ENCODE measurements at regions not wholly inside any gene's neighbourhood (a gene's known extent, or its start where the extent isn't known, plus 50 kb on each side); places are given as distances from the start of the nearest gene placed in this dataset.
"Not testable (repeated sequence)": the region's sequence is repeated elsewhere in the genome, so short reads cannot be mapped to it uniquely, and the experiment has no call there.

DNA sequence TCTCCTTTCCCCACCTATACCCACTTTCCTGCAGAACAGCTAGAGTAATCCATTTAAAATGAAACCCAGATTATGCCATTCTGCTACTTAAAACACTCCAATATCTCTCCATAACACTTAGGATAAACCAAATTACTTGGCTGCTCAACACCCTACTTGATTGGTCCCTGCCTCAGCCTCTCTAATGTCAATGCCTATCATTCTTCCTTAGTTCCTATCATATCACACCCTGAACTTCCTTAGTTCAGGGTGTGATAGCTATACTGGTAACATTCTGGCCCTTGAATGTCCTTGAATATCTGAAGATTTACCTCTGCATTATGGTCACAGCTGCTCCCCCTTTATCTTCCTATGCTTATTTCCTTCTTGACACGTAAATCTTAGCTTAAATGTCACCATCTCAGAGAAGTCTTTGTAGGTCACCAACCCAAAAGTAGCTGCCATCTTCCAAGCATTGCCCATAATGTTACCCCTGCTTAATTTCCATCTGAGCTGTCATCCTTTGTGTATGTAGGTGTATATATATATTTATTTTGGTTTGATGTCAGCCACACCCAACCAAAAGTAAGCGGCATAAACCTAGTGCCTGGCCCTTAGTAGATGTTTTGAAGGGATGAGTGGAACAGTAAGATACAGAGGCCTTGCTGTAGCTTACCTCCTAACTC lies 379.8 kb downstream of the PTPRC start:
- H3K4me3 ChIP-seq: no peak overlapping the region
- no peaks in the 10 kb centered on the region for H3K9me3 ChIP-seq
- H3K27me3 ChIP-seq: no peaks in the 10 kb centered on the region
- WGBS: 94% methylated on average over 2 of the region's 2 CpGs
- H3K27ac ChIP-seq (replicated peaks in 1 of 4): no peak overlapping the region
- no peak for DNase-seq (ENCODE audit: extremely low spot score)
- H3K4me1 ChIP-seq: no peaks in the 10 kb centered on the region
- intact Hi-C loops (cut with DNase I): no loop called here
- TF ChIP-seq, protein P1, sequence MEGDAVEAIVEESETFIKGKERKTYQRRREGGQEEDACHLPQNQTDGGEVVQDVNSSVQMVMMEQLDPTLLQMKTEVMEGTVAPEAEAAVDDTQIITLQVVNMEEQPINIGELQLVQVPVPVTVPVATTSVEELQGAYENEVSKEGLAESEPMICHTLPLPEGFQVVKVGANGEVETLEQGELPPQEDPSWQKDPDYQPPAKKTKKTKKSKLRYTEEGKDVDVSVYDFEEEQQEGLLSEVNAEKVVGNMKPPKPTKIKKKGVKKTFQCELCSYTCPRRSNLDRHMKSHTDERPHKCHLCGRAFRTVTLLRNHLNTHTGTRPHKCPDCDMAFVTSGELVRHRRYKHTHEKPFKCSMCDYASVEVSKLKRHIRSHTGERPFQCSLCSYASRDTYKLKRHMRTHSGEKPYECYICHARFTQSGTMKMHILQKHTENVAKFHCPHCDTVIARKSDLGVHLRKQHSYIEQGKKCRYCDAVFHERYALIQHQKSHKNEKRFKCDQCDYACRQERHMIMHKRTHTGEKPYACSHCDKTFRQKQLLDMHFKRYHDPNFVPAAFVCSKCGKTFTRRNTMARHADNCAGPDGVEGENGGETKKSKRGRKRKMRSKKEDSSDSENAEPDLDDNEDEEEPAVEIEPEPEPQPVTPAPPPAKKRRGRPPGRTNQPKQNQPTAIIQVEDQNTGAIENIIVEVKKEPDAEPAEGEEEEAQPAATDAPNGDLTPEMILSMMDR (IDR thresholded peaks at IDR 0.05): no peak
- no peak for TF ChIP-seq POLR2A (IDR thresholded peaks at IDR 0.05; ENCODE audit: low read depth)
- no peak for TF ChIP-seq POLR2AphosphoS5 (IDR thresholded peaks at IDR 0.05)
- no peak for TF ChIP-seq EP300 (IDR thresholded peaks at IDR 0.05)
- H3K36me3 ChIP-seq: no peaks in the 10 kb centered on the region

DNA sequence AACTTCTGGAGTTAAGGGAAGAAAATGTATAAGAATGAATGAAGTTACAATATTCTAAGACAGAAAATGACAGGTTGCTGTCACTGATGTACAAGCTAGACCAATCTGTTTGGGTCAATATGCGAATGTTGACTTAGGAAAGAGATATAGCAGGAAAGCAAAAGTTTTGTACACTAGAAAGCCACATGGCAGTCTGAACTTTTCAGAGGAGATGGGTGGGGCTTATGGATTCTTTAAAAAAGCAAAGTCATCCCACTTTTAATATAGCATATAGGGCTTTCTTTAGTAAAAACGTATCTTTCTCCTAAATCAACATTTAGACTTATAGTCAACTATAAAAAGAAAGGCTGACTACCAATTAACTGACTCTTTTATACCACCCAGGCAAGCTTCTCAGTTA lies 381.2 kb downstream of the PTPRC start:
- no peak for DNase-seq (ENCODE audit: extremely low spot score)
- WGBS: 79% methylated on average over 2 of the region's 2 CpGs
- H3K36me3 ChIP-seq: no peaks in the 10 kb centered on the region
- TF ChIP-seq, protein P1 (IDR thresholded peaks at IDR 0.05): no peak
- no peak for TF ChIP-seq POLR2AphosphoS5 (IDR thresholded peaks at IDR 0.05)
- no peak for TF ChIP-seq POLR2A (IDR thresholded peaks at IDR 0.05; ENCODE audit: low read depth)
- TF ChIP-seq EP300 (IDR thresholded peaks at IDR 0.05): no peak
- no peaks in the 10 kb centered on the region for H3K27me3 ChIP-seq
- H3K9me3 ChIP-seq: no peaks in the 10 kb centered on the region
- H3K27ac ChIP-seq (replicated peaks in 1 of 4): no peak overlapping the region
- H3K4me1 ChIP-seq: no peaks in the 10 kb centered on the region
- no peak overlapping the region for H3K4me3 ChIP-seq
- intact Hi-C loops (cut with DNase I): no loop called here

DNA sequence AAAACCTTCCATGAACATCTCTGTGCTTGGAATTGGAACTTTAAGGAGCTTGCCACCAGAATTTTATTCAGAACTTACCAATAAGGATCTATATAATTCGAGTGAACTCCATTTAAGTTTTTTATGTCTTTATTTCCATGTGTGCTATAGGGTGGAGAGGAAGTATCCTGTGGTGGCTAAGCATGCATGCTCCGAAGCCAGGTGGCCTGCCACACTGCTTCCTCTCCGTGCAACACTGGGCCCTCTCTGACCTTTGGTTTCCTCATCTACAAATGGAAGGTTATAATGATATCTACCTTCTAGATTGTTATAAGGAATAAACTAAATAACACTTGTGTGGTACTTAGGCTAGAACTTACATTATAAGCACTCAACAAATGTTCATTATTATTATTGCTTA lies 382.1 kb downstream of the PTPRC start:
- no peak overlapping the region for H3K27ac ChIP-seq (replicated peaks in 1 of 4)
- intact Hi-C loops (cut with DNase I): no loop called here
- H3K4me1 ChIP-seq: no peaks in the 10 kb centered on the region
- no peak for DNase-seq (ENCODE audit: extremely low spot score)
- no peaks in the 10 kb centered on the region for H3K27me3 ChIP-seq
- no peak for TF ChIP-seq POLR2AphosphoS5 (IDR thresholded peaks at IDR 0.05)
- TF ChIP-seq POLR2A (IDR thresholded peaks at IDR 0.05; ENCODE audit: low read depth): no peak
- no peak for TF ChIP-seq EP300 (IDR thresholded peaks at IDR 0.05)
- TF ChIP-seq, protein P1 (IDR thresholded peaks at IDR 0.05): no peak
- H3K36me3 ChIP-seq: no peaks in the 10 kb centered on the region
- H3K9me3 ChIP-seq: no peaks in the 10 kb centered on the region
- H3K4me3 ChIP-seq: no peak overlapping the region
- WGBS: 85% methylated on average over 3 of the region's 3 CpGs

DNA sequence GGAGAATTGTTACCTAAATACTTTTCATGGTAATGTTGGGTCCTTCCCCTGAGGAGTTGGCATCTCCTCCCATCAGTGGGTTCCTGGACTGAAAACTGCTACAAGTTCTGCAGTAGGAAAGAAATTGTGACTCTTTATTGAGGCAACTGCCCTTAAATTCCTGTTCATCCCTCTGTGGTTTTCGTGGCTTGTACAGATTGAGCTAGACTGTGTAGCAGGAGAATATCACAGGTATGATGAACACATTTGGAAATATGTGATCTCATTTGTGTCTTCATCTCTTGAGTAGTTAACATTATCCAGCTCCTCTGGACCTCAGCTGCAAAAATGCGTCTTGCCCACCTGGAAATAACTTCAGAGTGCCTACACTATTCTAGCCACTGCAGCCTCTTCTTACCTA lies 390.6 kb downstream of the PTPRC start:
- Histone ChIP-seq H3K9me3 (no peaks in the 10 kb centered on the region), H3K4me1 (no peaks in the 10 kb centered on the region), H3K27me3 (no peaks in the 10 kb centered on the region), H3K36me3 (no peaks in the 10 kb centered on the region), H3K27ac (replicated peaks in 1 of 4) (no peak overlapping the region), H3K4me3 (no peak overlapping the region)
- WGBS: 97% methylated on average over 2 of the region's 2 CpGs
- no peak for DNase-seq (ENCODE audit: extremely low spot score)
- intact Hi-C loops (cut with DNase I): no loop called here
- TF ChIP-seq POLR2AphosphoS5 (IDR thresholded peaks at IDR 0.05) (no peak), EP300 (IDR thresholded peaks at IDR 0.05) (no peak), POLR2A (IDR thresholded peaks at IDR 0.05; ENCODE audit: low read depth) (no peak)
- TF ChIP-seq, protein P1 (IDR thresholded peaks at IDR 0.05): no peak

DNA sequence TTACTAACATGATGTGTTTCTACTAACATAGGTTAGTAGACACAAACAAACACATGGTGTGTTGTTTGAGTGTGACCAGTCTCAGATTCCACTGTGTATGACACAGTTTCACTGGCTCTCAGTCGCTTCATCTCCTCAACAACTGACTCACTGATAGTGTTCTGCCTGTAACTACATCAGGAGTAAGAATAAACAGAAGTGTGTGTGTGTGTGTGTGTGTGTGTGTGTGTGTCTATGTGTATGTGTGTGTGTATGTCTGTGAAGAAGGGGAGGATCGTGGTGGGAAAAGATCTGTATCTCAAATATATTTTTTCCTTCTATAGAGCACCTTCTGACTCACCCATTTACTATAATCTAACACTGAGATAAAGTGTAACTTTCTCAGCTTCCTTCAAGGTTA lies 391.0 kb downstream of the PTPRC start:
- Histone ChIP-seq H3K4me1 (no peaks in the 10 kb centered on the region), H3K9me3 (no peaks in the 10 kb centered on the region), H3K27ac (replicated peaks in 1 of 4) (no peak overlapping the region), H3K27me3 (no peaks in the 10 kb centered on the region), H3K4me3 (no peak overlapping the region), H3K36me3 (no peaks in the 10 kb centered on the region)
- WGBS: 85% methylated on average over 2 of the region's 2 CpGs
- no peak for DNase-seq (ENCODE audit: extremely low spot score)
- intact Hi-C loops (cut with DNase I): no loop called here
- TF ChIP-seq, protein P1 (IDR thresholded peaks at IDR 0.05): no peak
- no peak for TF ChIP-seq EP300 (IDR thresholded peaks at IDR 0.05)
- no peak for TF ChIP-seq POLR2A (IDR thresholded peaks at IDR 0.05; ENCODE audit: low read depth)
- no peak for TF ChIP-seq POLR2AphosphoS5 (IDR thresholded peaks at IDR 0.05)

DNA sequence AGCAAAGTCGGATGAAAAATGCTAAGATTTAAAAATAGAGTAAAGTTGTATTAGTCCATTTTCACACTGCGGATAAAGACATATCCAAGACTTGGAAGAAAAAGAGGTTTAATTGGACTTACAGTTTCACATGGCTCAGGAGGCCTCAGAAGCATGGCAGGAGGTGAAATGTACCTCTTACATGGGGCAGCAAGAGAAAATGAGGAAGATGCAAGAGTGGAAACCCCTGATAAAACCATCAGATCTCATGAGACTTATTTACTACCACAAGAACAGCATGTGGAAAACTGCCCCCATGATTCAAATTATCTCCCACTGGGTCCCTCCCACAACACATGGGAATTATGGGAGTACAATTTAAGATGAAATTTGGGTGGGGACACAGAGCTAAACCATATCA lies 391.7 kb downstream of the PTPRC start:
- H3K27me3 ChIP-seq; H3K4me3 ChIP-seq; DNase-seq (ENCODE audit: extremely low spot score); H3K27ac ChIP-seq (replicated peaks in 1 of 4); H3K9me3 ChIP-seq; intact Hi-C loops (cut with DNase I); H3K36me3 ChIP-seq; H3K4me1 ChIP-seq: not testable (repeated sequence)
- 90% methylated on average over 2 of the region's 2 CpGs for WGBS

DNA sequence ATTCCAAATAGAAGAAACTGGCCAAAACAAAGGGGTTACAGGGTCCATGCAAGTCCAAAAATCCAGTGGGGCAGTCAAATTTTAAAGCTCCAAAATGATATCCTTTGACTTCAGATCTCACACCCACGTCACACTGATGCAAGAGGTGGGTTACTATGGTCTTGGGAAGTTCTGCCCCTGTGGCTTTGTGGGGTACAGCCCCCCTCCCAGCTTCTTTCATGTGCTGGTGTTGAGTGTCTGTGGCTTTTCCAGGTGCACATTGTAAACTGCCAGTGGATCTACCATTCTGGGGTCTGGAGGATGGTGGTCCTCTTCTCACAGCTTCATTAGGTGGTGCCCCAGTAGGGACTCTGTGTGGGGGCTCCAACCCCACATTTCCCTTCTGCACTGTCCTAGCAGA lies 392.3 kb downstream of the PTPRC start:
- 80% methylated on average over 1 of the region's 1 CpG for WGBS

More for the DNA sequence above, 392.3 kb downstream of the PTPRC start:
- H3K4me1 ChIP-seq; H3K4me3 ChIP-seq; H3K27ac ChIP-seq (replicated peaks in 1 of 4); intact Hi-C loops (cut with DNase I); DNase-seq (ENCODE audit: extremely low spot score); H3K36me3 ChIP-seq; H3K9me3 ChIP-seq; H3K27me3 ChIP-seq: not testable (repeated sequence)
